ENCODE measurements at regions not wholly inside any gene's neighbourhood (a gene's known extent, or its start where the extent isn't known, plus 50 kb on each side); places are given as distances from the start of the nearest gene placed in this dataset.

- DNase-seq (ENCODE audit: low read depth in 1 of 2, low spot score in 2 of 2), result no peak
- Histone ChIP-seq H3K27me3 (replicated peaks in 1 of 4; ENCODE audit: control insufficient read depth in 3 of 4, extremely low read depth in 1 of 4, insufficient read depth in 3 of 4, low read length in 3 of 4) (no peaks in the 10 kb centered on the region), H3K4me2 (ENCODE audit: insufficient read depth in 1 of 2, low read depth in 2 of 2, low read length in 2 of 2) (no peak overlapping the region)
Observed at GRCh38 chr15:70182858-70183695, 85.4 kb upstream of the TLE3 start.

More at GRCh38 chr15:70182858-70183695, 85.4 kb upstream of the TLE3 start:
- Histone ChIP-seq H3K9ac (replicated peaks in 1 of 4; ENCODE audit: extremely low read depth in 1 of 4, low read depth in 3 of 4, low read length in 3 of 4) (no peak overlapping the region), H2BK12ac (ENCODE audit: low read depth, low read length) (no peak overlapping the region), H3K23ac (ENCODE audit: insufficient read length) (no peak overlapping the region), H3K9me3 (ENCODE audit: insufficient read depth in 2 of 2, low read depth in 1 of 2, low read length in 1 of 2) (no peaks in the 10 kb centered on the region), H2BK5ac (ENCODE audit: low read depth, low read length) (no peak overlapping the region), H3K56ac (replicated peaks; ENCODE audit: insufficient read length, low read depth, low read length) (no peak overlapping the region), H4K8ac (ENCODE audit: extremely low read depth, insufficient read depth, low read length) (no peak overlapping the region), H3K4ac (replicated peaks; ENCODE audit: insufficient read length, low read depth, low read length) (no peak overlapping the region), H3K14ac (ENCODE audit: insufficient read length) (no peak overlapping the region), H3K27ac (ENCODE audit: low read depth, low read length) (no peak overlapping the region), H3K4me1 (replicated peaks in 1 of 4; ENCODE audit: control insufficient read depth in 3 of 4, insufficient read depth in 4 of 4, low read length in 3 of 4) (peaks cover 0 to 6% (median 2%) of the 10 kb centered on the region in 4 experiments; a peak in 4 of 7 replicates), H4K20me1 (replicated peaks in 1 of 2; ENCODE audit: control insufficient read depth in 1 of 2, insufficient read depth in 2 of 2, low read length in 2 of 2) (no peaks in the 10 kb centered on the region), H3K36me3 (ENCODE audit: control insufficient read depth in 2 of 4, insufficient read depth in 4 of 4, low read length in 3 of 4) (no peaks in the 10 kb centered on the region), H2BK120ac (replicated peaks; ENCODE audit: low read depth, low read length) (no peak overlapping the region), H4K5ac (ENCODE audit: insufficient read length, low read depth, low read length) (no peak overlapping the region), H2BK20ac (ENCODE audit: low read length) (no peak overlapping the region), H2BK15ac (ENCODE audit: low read length) (no peak overlapping the region), H3K18ac (ENCODE audit: extremely low read depth, low read length) (no peak overlapping the region), H3K4me3 (ENCODE audit: extremely low read depth in 1 of 4, insufficient read depth in 2 of 4, low read depth in 3 of 4, low read length in 4 of 4) (no peak overlapping the region), H3K23me2 (ENCODE audit: low read depth, low read length) (no peaks in the 10 kb centered on the region), H2AFZ (ENCODE audit: low read length) (no peak overlapping the region), H3K79me2 (ENCODE audit: control insufficient read depth in 1 of 2, insufficient read depth in 2 of 2, low read length in 2 of 2) (no peaks in the 10 kb centered on the region), H2AK5ac (ENCODE audit: low read depth, low read length) (no peak overlapping the region), H3K79me1 (ENCODE audit: low read depth, low read length) (no peaks in the 10 kb centered on the region), H4K91ac (replicated peaks; ENCODE audit: insufficient read length, low read length) (no peak overlapping the region)
- no peak for FAIRE-seq
- 68% methylated on average over 8 of the region's 8 CpGs; no CpG with 5 or more reads in 1 of the 2 experiments for WGBS, 2 experiments (ENCODE audit: extremely low coverage in 1 of 2, insufficient coverage in 1 of 2, insufficient read length in 1 of 2, insufficient replicate concordance in 2 of 2, low coverage in 1 of 2, low lambda C conversion rate in 2 of 2, missing lambda C conversion rate in 1 of 2)
- ChIA-PET CTCF (ENCODE audit: partially characterized antibody) (interaction anchor here (0.6 to 3.1 kb wide), 19 partner anchors 10 to 378 kb away, joined by 3 to 12 read pairs (median 3); no protein-coding TSS in a partner anchor), POLR2A (ENCODE audit: partially characterized antibody) (interaction anchor here (0.7 to 1.8 kb wide), 4 partner anchors 9 to 83 kb away, joined by 3 to 4 read pairs (median 3); no protein-coding TSS in a partner anchor)
- TF ChIP-seq EZH2 (IDR thresholded peaks at IDR 0.05; ENCODE audit: low read depth, low read length, severe bottlenecking), result no peak
- peak; percentile 30 to 56; a peak in 3 of 4 replicates for TF ChIP-seq RAD21 (IDR thresholded peaks at IDR 0.05 in 1 of 2, conservative IDR thresholded peaks at IDR 0.05 in 1 of 2; ENCODE audit: low read depth in 2 of 2, low read length in 2 of 2)
- TF ChIP-seq HDAC6 (IDR thresholded peaks at IDR 0.05; ENCODE audit: low read depth, low read length), result no peak
- TF ChIP-seq CTCF (IDR thresholded peaks at IDR 0.05; ENCODE audit: control extremely low read depth in 1 of 3, insufficient read depth in 1 of 3, low read depth in 1 of 3, low read length in 3 of 3), result peak; percentile 52 to 60 (median 54)

Measured in H1 (cell line).